ENCODE measurements at regions not wholly inside any gene's neighbourhood (a gene's known extent, or its start where the extent isn't known, plus 50 kb on each side); places are given as distances from the start of the nearest gene placed in this dataset.
"Not testable (repeated sequence)": the region's sequence is repeated elsewhere in the genome, so short reads cannot be mapped to it uniquely, and the experiment has no call there.

DNA sequence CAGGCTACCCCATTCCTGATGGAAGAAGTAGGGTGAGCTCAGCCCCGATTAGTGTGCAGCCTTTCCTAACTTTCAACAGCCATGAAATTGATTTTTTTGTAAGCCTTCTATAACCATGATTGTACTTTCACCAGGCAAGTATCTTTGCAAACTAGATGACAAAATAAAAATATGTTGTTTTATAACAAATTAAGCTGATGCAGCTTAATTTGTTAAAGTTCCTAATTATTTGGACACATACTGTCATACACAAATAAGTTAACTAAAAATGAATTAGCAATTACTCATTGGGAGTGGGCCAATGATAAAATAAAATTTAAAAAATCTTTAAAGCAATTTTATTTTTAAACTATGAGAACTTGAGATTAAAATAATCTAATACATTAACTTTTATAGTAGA is 113.1 kb upstream of the FANCL start:
- intact Hi-C loops (cut with micrococcal nuclease), result no loop called here

DNA sequence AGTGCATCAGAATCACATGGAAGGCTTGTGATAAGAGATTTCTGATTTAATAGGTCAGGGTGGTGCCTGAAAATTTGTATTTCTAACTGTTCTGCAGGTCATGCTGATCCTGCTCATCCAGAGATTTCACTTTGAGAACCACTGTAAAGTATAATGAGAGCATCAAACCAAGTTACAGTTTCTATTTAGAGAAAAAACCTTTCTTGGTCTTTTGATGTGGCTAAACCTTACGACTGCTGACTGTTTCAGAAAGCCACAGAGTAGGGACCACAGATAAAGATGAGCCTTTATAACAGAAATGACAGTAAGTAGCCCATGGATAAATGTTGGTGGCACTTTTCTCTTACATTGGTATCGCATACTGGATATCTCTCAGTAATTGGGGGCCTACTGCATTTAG is 109.4 kb upstream of the FANCL start:
- intact Hi-C loops (cut with micrococcal nuclease), result no loop called here

DNA sequence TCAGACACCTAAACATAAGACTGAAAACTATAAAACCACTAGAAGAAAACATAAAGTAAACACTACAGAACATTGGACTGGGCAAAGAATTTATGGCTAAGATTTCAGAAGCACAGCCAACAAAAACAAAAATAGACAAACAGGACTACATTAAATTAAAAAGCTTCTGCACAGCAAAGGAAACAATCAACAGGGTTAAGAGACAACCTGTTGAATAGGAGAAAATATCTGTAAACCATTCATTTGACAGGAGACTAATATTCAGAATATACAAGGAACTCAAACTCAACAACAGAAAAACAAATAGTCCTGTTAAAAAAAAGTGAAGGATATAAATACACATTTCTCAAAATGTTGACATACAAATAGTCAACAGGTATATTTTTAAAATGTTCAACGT is 106.7 kb upstream of the FANCL start:
- intact Hi-C loops (cut with micrococcal nuclease), result no loop called here

DNA sequence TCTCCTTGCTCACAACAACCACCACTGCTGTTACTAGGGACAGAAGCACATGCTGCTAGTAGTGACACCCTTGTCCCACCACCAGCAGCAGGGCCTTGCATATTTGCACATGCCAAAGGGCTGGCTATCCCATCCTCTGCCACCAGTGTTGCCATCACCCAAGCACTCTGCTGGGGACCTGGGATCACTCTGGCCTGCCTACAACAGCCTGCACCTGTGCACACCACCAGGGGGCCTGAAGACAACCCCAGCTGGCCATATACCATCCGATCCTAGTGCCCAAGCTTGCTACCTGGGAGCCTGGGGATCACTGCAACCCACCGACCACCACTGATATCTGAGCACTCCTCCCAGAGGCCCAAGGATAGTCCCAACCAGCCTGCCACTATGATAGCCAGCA is 99.9 kb upstream of the FANCL start:
- intact Hi-C loops (cut with micrococcal nuclease), result no loop called here

DNA sequence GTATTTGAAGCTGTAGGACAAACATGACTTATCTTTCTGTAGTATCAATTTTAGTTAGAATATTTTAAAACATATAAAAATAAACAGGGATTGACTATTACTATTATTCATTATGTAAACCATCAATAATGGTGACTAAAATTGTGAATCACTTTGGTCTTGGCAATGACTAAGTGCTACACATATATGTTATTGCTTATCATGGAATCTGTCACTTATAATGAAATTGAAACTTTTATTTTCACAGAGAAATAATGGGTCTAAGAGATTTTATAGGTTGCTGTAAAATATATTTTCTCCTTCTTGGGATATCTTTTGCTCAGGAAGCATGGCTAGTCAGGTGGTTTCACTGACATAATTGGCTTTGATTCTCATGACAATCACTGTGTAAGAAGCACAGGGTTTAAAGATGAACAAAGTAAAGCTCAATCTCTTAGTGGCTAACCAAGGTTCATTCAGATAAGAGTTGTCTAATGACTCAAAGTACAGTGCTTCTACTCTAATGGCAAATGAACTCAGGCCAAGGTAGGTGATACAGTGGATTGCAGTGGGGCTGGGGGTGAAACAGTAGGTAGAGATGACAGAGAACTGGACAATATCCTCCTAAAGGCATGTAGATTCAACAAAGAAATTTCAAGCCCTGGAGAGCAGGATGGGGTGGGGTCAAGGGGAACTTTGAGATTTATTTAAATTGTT is 98.6 kb upstream of the FANCL start:
- intact Hi-C loops (cut with micrococcal nuclease), result no loop called here

DNA sequence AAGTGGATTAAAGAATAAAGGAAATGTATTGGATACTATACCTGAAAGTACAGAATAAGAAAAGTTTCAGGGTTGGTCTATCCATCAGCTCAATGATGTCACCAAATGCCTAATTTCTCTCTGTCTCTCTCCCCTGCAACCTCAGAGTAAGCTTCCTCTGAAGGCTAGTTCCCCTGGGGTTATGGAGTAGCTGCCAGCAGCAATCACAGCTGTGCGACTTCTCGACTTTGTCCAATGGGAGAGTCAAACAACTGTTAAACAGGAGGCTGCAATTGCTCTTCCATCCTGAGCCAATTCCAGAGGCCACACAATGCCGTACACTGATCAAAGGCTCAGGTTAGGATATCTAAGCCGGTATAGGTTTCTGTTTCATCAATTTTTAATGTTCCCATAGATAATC is 95.3 kb upstream of the FANCL start:
- intact Hi-C loops (cut with micrococcal nuclease), result no loop called here

DNA sequence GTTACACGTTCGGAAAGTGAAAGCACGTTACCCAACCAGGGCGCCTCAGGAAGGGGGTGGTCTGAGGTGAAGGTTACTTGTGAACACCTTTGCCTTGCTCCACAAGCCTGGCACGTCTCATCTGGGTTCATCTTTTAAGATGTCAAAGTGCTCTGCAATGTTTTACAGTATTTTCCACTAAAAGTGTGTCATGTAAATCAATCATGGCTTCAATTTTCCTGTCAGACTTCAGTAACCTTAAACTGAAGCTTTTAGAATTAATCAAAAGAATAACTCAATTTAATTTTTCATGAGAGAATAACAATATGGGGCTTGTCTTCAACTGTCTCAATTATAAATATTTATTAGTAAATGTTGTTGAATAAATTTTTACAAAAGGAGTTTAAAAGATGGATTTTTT is 93.3 kb upstream of the FANCL start:
- intact Hi-C loops (cut with micrococcal nuclease), result no loop called here

DNA sequence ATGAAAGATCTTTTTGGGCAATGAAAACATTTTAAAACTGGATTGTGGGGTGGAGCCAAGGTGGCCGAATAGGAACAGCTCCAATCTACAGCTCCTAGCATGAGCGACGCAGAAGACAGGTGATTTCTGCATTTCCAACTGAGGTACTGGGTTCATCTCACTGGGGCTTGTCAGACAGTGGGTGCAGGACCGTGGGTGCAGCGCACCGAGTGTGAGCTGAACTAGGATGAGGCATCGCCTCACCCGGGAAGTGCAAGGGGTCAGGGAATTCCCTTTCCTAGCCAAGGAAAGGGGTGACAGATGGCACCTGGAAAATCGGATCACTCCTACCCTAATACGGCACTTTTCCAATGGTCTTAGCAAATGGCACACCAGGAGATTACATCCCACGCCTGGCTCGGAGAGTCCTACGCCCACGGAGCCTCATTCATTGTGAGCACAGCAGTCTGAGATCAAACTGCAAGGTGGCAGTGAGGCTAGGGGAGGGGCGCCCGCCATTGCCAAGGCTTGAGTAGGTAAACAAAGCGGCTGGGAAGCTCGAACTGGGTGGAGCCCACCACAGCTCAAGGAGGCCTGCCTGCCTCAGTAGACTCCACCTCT is 84.3 kb upstream of the FANCL start:
- intact Hi-C loops (cut with micrococcal nuclease), result not testable (repeated sequence)

DNA sequence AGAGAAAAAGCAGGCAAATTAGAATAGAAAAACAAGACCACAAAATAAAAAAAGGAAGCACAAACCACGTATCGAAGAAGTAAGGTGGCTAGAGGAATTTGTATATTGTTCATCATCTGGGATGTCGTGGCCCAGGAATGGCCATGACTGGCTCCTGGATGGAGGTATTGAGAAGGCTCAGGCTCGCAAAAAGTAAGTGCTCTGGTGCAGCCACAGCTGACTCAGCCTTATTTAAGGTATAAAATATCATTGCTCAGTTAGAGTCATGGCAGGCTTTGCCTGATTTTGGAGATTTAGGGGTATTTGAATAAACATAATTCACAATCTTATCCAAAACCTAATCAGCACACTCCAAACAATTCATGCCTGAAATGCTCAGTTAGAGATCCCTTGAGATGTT is 78.4 kb upstream of the FANCL start:
- intact Hi-C loops (cut with micrococcal nuclease), result no loop called here

DNA sequence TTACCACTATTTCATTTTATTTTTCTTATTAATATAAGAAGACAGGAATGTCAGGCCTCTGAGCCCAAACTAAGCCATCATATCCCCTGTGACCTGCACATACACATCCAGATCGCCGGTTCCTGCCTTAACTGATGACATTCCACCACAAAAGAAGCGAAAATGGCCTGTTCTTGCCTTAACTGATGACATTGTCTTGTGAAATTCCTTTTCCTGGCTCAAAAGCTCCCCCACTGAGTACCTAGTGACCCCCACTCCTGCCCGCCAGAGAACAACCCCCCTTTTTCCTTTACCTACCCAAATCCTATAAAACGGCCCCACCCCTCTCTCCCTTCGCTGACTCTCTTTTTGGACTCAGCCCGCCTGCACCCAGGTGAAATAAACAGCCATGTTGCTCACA is 77.8 kb upstream of the FANCL start:
- intact Hi-C loops (cut with micrococcal nuclease), result not testable (repeated sequence)

DNA sequence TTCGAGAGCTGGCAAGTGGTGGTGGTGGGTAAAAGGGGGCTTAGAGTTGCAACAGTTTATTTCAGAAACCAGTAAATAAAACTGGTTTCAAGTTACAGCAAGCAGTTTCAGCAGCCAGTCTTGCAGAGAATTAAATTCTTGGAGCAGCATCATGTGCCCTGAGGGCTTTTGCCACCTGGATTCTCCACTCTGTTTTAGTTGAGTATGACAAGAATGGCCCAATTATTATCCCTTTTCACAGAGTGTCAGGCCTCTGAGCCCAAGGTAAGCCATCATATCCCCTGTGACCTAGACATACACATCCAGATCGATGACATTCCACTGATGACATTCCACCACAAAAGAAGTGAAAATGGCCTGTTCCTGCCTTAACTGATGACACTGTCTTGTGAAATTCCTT is 72.8 kb upstream of the FANCL start:
- intact Hi-C loops (cut with micrococcal nuclease), result no loop called here

DNA sequence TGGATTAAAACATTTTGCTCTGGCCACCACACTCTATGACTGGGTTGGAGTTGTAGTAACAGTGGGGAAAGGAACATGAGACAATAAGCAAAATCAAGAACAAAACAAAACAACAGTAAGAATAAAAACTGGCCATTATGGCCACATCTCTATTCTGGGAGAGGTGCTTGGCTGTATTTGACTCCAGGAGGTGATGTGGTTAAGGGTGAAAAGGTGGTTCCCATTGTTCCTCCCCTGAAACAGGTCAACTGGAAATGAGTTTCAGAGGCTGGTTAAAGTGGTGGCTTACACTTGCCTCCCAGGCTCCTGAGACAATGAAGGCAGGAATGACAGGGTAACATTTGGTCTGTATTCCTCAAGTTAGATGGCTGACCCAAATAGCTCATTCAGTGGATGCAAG is 67.3 kb upstream of the FANCL start:
- intact Hi-C loops (cut with micrococcal nuclease), result no loop called here

DNA sequence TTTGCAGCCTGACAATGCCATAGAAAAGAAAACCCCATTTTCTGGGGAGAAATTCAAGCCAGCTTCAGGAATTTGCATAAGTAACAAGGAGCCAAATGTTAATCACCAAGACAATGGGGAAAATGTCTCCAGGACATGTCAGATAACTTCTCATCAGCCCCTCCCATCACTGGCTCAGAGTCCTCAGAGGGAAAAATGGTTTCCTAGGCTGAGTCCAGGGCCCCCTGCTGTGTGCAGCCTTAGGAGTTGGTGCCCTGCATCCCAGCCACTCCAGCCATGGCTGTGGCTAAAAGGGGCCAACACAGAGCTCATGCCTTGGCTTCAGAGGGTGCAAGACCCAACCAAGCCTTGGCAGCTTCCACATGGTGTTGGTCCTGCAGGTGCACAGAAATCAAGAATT is 63.7 kb upstream of the FANCL start:
- intact Hi-C loops (cut with micrococcal nuclease), result no loop called here

DNA sequence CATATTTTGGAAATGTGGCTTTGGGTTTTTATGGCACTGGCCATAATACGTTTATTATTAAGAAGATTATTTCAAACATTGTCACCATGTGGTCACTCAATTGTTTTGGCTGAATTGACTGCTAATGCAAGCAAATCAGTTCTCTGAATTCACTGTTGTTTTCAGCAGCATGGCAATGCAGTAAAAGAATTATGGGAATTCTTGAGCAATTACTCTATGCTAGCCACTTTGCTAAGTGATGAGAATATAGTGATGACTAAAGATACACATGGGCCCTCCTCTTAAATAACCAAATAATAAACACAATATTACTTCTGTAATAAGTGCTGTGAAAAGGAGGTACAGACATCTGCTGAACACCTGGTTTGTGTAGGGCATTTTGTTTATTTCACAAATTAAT is 58.0 kb upstream of the FANCL start:
- intact Hi-C loops (cut with micrococcal nuclease), result no loop called here

DNA sequence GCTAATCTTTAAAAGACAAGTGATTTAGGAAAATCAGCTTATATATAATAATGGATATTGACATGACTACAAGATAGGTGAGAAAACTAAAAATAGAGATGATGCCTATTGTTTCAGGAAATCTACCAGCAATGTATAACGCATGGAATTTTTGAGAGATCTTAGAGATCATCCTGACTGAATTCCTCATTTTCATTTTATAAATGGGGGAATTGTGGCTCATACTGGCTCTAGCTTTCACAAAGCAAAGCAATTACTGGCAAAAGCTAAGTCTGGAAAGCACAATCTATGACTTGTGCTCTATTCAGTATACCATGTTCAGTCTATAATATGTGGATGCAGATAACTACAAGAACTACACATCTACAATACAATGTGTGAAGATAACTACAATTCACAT is 51.9 kb upstream of the FANCL start:
- intact Hi-C loops (cut with micrococcal nuclease), result no loop called here

DNA sequence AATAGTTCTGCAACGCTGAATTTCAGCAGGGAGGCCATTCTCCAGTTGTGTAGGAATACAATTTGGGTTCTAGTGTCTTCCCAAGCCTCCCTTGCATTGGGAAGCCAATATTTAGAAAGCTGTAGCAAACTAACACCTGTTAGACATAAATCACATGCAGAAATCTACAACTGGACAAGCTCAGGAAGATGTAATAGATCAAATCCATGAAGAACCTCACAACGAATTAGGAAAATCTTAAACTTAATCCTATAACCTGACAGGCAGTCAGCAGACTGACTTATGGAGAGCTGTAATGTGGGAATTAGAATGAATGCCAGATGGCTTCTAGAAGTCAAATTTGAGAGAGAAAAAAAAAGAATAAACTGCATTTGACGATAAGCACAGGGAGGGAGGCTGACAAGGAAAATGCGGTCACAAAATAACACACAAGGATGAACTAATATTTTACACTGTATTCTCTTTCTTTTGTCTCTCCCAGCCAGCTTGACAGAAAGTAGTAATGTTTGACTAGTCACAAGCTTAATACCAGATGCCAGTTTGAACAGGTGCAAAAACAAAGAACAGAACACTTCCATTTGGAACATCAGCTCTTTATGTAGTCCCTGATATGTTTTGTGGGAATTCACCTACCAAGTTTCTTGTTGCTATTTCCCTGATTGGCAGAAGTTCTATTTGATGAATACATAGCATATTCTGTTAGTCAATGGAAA is 50.8 kb upstream of the FANCL start:
- intact Hi-C loops (cut with micrococcal nuclease), result no loop called here
